ENCODE measurements at regions not wholly inside any gene's neighbourhood (a gene's known extent, or its start where the extent isn't known, plus 50 kb on each side); places are given as distances from the start of the nearest gene placed in this dataset.

- no peak for TF ChIP-seq ATF3 (IDR thresholded peaks at IDR 0.05; ENCODE audit: borderline replicate concordance, extremely low read depth, low read depth, low read length)
Observed at GRCh38 chr1:193931356-193931755, 744.9 kb upstream of the B3GALT2 start (continued).

GRCh38 chr1:193929374-193930033 is 743.1 kb upstream of the B3GALT2 start:
- ChIA-PET POLR2A (no interaction called here), SMC1A (ENCODE audit: uncharacterized antibody, unreplicated experiment) (interaction anchor here (0.5 kb wide), 1 partner anchor 534 kb away, joined by 3 read pairs; no protein-coding TSS in a partner anchor), CTCF (no interaction called here), RAD21 (ENCODE audit: unreplicated experiment) (no interaction called here)
- Histone ChIP-seq H3K36me3 (ENCODE audit: control insufficient read depth in 2 of 2, insufficient read depth in 2 of 2, low read length in 1 of 2) (no peaks in the 10 kb centered on the region), H3K9ac (ENCODE audit: control insufficient read depth, insufficient read depth, low read length) (no peak overlapping the region), H3K27ac (ENCODE audit: control insufficient read depth, insufficient read depth) (no peak overlapping the region), H3K4me2 (ENCODE audit: control insufficient read depth, insufficient read depth) (no peak overlapping the region), H3K4me1 (ENCODE audit: control insufficient read depth, insufficient read depth, low read length) (no peaks in the 10 kb centered on the region), H3K79me2 (ENCODE audit: control insufficient read depth, insufficient read depth, low read length) (no peaks in the 10 kb centered on the region), H3K4me3 (no peak overlapping the region), H4K20me1 (ENCODE audit: control insufficient read depth, insufficient read depth) (no peaks in the 10 kb centered on the region), H2AFZ (ENCODE audit: control insufficient read depth, low read depth, low read length) (no peak overlapping the region), H3K9me3 (replicated peaks; ENCODE audit: control insufficient read depth, insufficient read depth, low read length) (no peaks in the 10 kb centered on the region), H3K27me3 (replicated peaks in 1 of 2; ENCODE audit: control insufficient read depth in 2 of 2, insufficient read depth in 2 of 2, low read length in 1 of 2) (no peaks in the 10 kb centered on the region)
- 18% methylated on average over 4 of the region's 4 CpGs for WGBS (ENCODE audit: insufficient coverage, insufficient replicate concordance, low lambda C conversion rate, missing lambda C conversion rate)
- no peak for FAIRE-seq
- in situ Hi-C loops (cut with MboI) (no loop called here), intact Hi-C loops (cut with micrococcal nuclease; ENCODE audit: unreplicated experiment) (no loop called here)
- no peak for ATAC-seq
- BruUV-seq (replicated peaks) = no TSS peak
- TF ChIP-seq ZNF207 (IDR thresholded peaks at IDR 0.05; ENCODE audit: borderline replicate concordance) = no peak
- no peak for TF ChIP-seq NFIC (IDR thresholded peaks at IDR 0.05; ENCODE audit: low read depth, low read length)
- no peak for TF ChIP-seq JUND (IDR thresholded peaks at IDR 0.05; ENCODE audit: low read depth, low read length)
- no peak for DNase-seq (ENCODE audit: low read depth, low spot score)

GRCh38 chr1:193927550-193927949 is 741.1 kb upstream of the B3GALT2 start:
- CTCF ChIA-PET = no interaction called here
- SMC1A ChIA-PET (ENCODE audit: uncharacterized antibody, unreplicated experiment) = no interaction called here
- no TSS peak for BruUV-seq (replicated peaks)
- Histone ChIP-seq H3K4me2 (ENCODE audit: control insufficient read depth, insufficient read depth) (no peak overlapping the region), H3K4me1 (ENCODE audit: control insufficient read depth, insufficient read depth, low read length) (no peaks in the 10 kb centered on the region), H3K9me3 (replicated peaks; ENCODE audit: control insufficient read depth, insufficient read depth, low read length) (no peaks in the 10 kb centered on the region), H3K36me3 (ENCODE audit: control insufficient read depth in 2 of 2, insufficient read depth in 2 of 2, low read length in 1 of 2) (no peaks in the 10 kb centered on the region), H3K79me2 (ENCODE audit: control insufficient read depth, insufficient read depth, low read length) (no peaks in the 10 kb centered on the region), H3K27ac (ENCODE audit: control insufficient read depth, insufficient read depth) (no peak overlapping the region), H3K4me3 (no peak overlapping the region), H4K20me1 (ENCODE audit: control insufficient read depth, insufficient read depth) (no peaks in the 10 kb centered on the region), H3K9ac (ENCODE audit: control insufficient read depth, insufficient read depth, low read length) (no peak overlapping the region), H3K27me3 (replicated peaks in 1 of 2; ENCODE audit: control insufficient read depth in 2 of 2, insufficient read depth in 2 of 2, low read length in 1 of 2) (no peaks in the 10 kb centered on the region), H2AFZ (ENCODE audit: control insufficient read depth, low read depth, low read length) (no peak overlapping the region)
- RAD21 ChIA-PET (ENCODE audit: unreplicated experiment) = no interaction called here
- no peak for ATAC-seq
- FAIRE-seq = no peak
- POLR2A ChIA-PET = no interaction called here
- in situ Hi-C loops (cut with MboI) = no loop called here
- DNase-seq (ENCODE audit: low read depth, low spot score) = no peak
- intact Hi-C loops (cut with micrococcal nuclease; ENCODE audit: unreplicated experiment) = no loop called here
- WGBS (ENCODE audit: insufficient coverage, insufficient replicate concordance, low lambda C conversion rate, missing lambda C conversion rate) = 0% methylated on average over 4 of the region's 4 CpGs
- TF ChIP-seq MYC (IDR thresholded peaks at IDR 0.05; ENCODE audit: insufficient read depth, insufficient read length, insufficient replicate concordance, low read length, severe bottlenecking) (no peak), FOXK2 (IDR thresholded peaks at IDR 0.05) (no peak), HSF1 (IDR thresholded peaks at IDR 0.05; ENCODE audit: low read depth, low read length) (no peak), ZNF24 (IDR thresholded peaks at IDR 0.05) (no peak), PKNOX1 (IDR thresholded peaks at IDR 0.05) (no peak), MAX (IDR thresholded peaks at IDR 0.05; ENCODE audit: low read depth, low read length) (no peak), GATAD2B (conservative IDR thresholded peaks at IDR 0.05; ENCODE audit: low read depth) (no peak), RBBP5 (conservative IDR thresholded peaks at IDR 0.05) (no peak)
